Left lung (tissue), 4 donors: ENCODE measurements at regions not wholly inside any gene's neighbourhood (a gene's known extent, or its start where the extent isn't known, plus 50 kb on each side); places are given as distances from the start of the nearest gene placed in this dataset.

ENCODE experiments used
- ATAC-seq: fragments of 200-7000 bp; cut with Tn5 transposase; one replicate; pipeline ENCODE4 v1.9.1; 2020; ENCODE audit warnings: moderate library complexity
- DNase-seq, 4 donors: peaks; one replicate each; pipeline ENCODE4 v3.0.0-alpha.2; 2013 to 2020
- H3K27ac ChIP-seq, 2 donors: fragments of 200-600 bp; sonication (generic) in 1 of 2; one replicate each; pipeline versions ENCODE4 v1.5.0 to v1.8.0; 2020 to 2021
- H3K27me3 ChIP-seq, 2 donors: fragments of 200-600 bp; sonication (generic) in 1 of 2; one replicate each; pipeline versions ENCODE4 v1.5.0 to v1.8.0; 2020 to 2021
- H3K36me3 ChIP-seq, 2 donors: fragments of 200-600 bp; sonication (generic) in 1 of 2; one replicate each; pipeline versions ENCODE4 v1.5.0 to v1.8.0; 2020 to 2021
- H3K4me1 ChIP-seq, 2 donors: fragments of 200-600 bp; one replicate each; pipeline ENCODE4 v1.8.0; 2021
- H3K4me3 ChIP-seq, 2 donors: fragments of 200-600 bp; sonication (generic) in 1 of 2; one replicate each; pipeline versions ENCODE4 v1.5.0 to v1.8.0; 2020 to 2021; ENCODE audit warnings: mild to moderate bottlenecking in 1 of 2
- H3K9me3 ChIP-seq, 2 donors: fragments of 200-600 bp; sonication (generic) in 1 of 2; one replicate each; pipeline versions ENCODE4 v1.5.0 to v1.8.0; 2020 to 2021
- intact Hi-C, 2 donors: fragments of 100-400 bp; cut with DNase I; formaldehyde crosslinking; loops; one replicate each; pipeline versions ENCODE4 v1.11.2 to v1.14.2; 2022
- TF ChIP-seq, protein P1 (sequence below), 2 donors: fragments of 200-600 bp; sonication (generic) in 1 of 2; IDR thresholded peaks; one replicate each; pipeline versions ENCODE4 v1.5.0 to v1.8.0; 2021; ENCODE audit warnings: antibody characterized with exemption in 2 of 2
- donor health status: DM: no; HTN: yes; CAD: no.
- donor health status: DM: no; HTN: no; CAD: no.

DNA sequence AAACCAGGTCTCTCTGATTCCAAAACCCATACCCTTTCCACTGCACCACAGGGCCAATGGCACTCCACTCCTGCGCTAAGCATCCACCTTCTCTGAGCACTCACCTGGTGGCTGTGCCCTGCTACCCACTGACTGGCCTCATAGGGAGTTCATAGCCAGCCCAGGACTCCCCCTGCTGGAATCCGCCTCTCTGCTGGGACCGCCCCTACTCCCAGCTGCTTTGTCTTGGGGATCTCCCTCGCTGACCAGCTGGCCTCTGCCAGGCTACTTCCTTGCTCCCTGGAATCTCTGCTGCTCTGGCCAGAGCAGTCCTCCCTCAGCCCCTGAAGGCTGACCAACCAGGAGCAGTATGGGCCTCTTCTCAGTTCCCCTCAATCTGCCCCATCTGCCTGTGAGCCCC lies 129.7 kb downstream of the FAXC start:
- DNase-seq (peak in 1 of 4 donors; percentile 4), ATAC-seq (peak; percentile 81)
- Histone ChIP-seq H3K9me3 (no peaks in the 10 kb centered on the region), H3K4me1 (no peaks in the 10 kb centered on the region), H3K27ac (no peak overlapping the region), H3K27me3 (no peaks in the 10 kb centered on the region), H3K4me3 (no peak overlapping the region), H3K36me3 (no peaks in the 10 kb centered on the region)
- TF ChIP-seq, protein P1, sequence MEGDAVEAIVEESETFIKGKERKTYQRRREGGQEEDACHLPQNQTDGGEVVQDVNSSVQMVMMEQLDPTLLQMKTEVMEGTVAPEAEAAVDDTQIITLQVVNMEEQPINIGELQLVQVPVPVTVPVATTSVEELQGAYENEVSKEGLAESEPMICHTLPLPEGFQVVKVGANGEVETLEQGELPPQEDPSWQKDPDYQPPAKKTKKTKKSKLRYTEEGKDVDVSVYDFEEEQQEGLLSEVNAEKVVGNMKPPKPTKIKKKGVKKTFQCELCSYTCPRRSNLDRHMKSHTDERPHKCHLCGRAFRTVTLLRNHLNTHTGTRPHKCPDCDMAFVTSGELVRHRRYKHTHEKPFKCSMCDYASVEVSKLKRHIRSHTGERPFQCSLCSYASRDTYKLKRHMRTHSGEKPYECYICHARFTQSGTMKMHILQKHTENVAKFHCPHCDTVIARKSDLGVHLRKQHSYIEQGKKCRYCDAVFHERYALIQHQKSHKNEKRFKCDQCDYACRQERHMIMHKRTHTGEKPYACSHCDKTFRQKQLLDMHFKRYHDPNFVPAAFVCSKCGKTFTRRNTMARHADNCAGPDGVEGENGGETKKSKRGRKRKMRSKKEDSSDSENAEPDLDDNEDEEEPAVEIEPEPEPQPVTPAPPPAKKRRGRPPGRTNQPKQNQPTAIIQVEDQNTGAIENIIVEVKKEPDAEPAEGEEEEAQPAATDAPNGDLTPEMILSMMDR (IDR thresholded peaks at IDR 0.05) = no peak
- intact Hi-C loops = no loop called here

- DNase-seq (no peak), ATAC-seq (peak; percentile 18)
- H3K4me1 ChIP-seq = no peaks in the 10 kb centered on the region
- H3K9me3 ChIP-seq = no peaks in the 10 kb centered on the region
- TF ChIP-seq, protein P1 (IDR thresholded peaks at IDR 0.05) = no peak
- no peak overlapping the region for H3K27ac ChIP-seq
- intact Hi-C loops = no loop called here
- no peak overlapping the region for H3K4me3 ChIP-seq
- no peaks in the 10 kb centered on the region for H3K27me3 ChIP-seq
- H3K36me3 ChIP-seq = no peaks in the 10 kb centered on the region
These were observed 132.5 kb downstream of the FAXC start for GRCh38 chr6:99216959-99217358.

DNA sequence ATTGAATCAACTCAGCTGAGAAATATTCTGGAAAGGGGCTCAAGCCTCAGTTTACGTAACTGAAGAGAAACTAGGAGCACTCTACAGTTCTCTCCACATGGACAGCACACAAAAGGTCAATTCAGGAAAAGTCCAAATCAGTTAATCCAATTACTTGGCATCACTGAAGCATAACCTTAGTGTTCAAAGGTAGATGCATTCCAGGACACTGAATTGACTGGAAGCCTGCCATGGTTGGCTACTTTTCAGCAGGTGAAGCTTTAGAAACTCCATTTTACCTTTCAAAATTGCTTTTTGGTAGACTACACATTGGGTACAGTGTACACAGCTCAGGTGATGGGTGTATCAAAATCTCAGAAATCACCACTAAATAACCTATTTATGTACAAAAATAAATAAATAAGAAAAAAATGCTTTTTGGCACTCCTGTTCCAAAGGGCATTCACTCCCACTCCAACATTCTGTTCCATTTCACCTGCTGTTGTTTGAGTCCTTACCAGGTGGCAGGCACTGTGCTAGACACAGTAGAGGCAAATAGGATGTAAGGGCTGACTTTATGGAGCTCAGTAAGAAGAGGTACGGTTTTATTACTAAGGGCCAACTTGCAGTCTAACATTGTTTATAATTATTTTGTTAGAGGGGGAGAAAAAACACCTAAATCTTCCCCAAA lies 153.4 kb downstream of the FAXC start:
- no peaks in the 10 kb centered on the region for H3K27me3 ChIP-seq
- ATAC-seq (no peak), DNase-seq (no peak)
- intact Hi-C loops = no loop called here
- H3K36me3 ChIP-seq = no peaks in the 10 kb centered on the region
- no peak overlapping the region for H3K27ac ChIP-seq
- H3K9me3 ChIP-seq = peaks cover 0 to 6% of the 10 kb centered on the region in 2 donors
- H3K4me3 ChIP-seq = no peak overlapping the region
- no peaks in the 10 kb centered on the region for H3K4me1 ChIP-seq
- TF ChIP-seq, protein P1 (IDR thresholded peaks at IDR 0.05) = no peak

DNA sequence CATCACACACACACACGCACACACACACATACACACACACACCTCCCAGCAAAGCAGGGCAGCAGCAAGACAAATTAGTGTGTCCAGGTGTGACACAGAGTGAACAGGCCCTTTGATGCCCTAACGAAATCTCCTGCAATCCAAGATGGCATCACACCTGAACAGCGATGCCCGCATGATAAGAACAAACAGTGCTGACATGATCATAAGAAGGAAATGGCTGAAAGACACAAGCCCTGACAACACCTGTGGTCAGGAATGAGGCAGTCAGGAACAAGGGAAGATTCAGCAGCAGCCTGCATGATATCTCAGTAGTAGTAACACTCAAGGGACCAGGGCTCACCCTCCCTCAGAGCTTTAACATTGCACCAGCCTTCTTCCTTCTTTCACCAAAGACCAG lies 156.9 kb downstream of the FAXC start:
- H3K9me3 ChIP-seq = no peaks in the 10 kb centered on the region
- TF ChIP-seq, protein P1 (IDR thresholded peaks at IDR 0.05) = no peak
- no peaks in the 10 kb centered on the region for H3K4me1 ChIP-seq
- ATAC-seq (no peak), DNase-seq (no peak)
- no peaks in the 10 kb centered on the region for H3K36me3 ChIP-seq
- no peak overlapping the region for H3K27ac ChIP-seq
- intact Hi-C loops = no loop called here
- no peak overlapping the region for H3K4me3 ChIP-seq
- H3K27me3 ChIP-seq = no peaks in the 10 kb centered on the region

GRCh38 chr6:99189823-99190721 lies 159.4 kb downstream of the FAXC start:
- DNase-seq = no peak
- intact Hi-C loops = no loop called here
- TF ChIP-seq, protein P1 (IDR thresholded peaks at IDR 0.05) = no peak

More at GRCh38 chr6:99189823-99190721, 159.4 kb downstream of the FAXC start:
- Histone ChIP-seq H3K9me3 (no peaks in the 10 kb centered on the region), H3K36me3 (no peaks in the 10 kb centered on the region), H3K27ac (no peak overlapping the region), H3K27me3 (no peaks in the 10 kb centered on the region), H3K4me1 (no peaks in the 10 kb centered on the region), H3K4me3 (no peak overlapping the region)
- no peak for ATAC-seq
